Activated naive CD4-positive, alpha-beta T cell treated with anti-CD3 and anti-CD28 coated beads for 36 hours (primary cell): ENCODE measurements at regions not wholly inside any gene's neighbourhood (a gene's known extent, or its start where the extent isn't known, plus 50 kb on each side); places are given as distances from the start of the nearest gene placed in this dataset.

ENCODE experiments used
- CTCF ChIA-PET: fragments of 350-600 bp; sonication (Branson Sonifier 250); formaldehyde crosslinking; loops from one replicate; lab custom pipeline; 2021; ENCODE audit warnings: antibody characterized with exemption; lab: Charles Lee
- DNase-seq: peaks from one replicate; pipeline ENCODE4 v3.0.0-alpha.2; 2020
- H3K27ac Mint-ChIP-seq: one replicate; pipeline ENCODE4 v1.8.0; 2021; ENCODE audit warnings: mild to moderate bottlenecking, mixed read lengths
- H3K27me3 Mint-ChIP-seq: one replicate; pipeline ENCODE4 v1.8.0; 2021; ENCODE audit warnings: low read depth, mixed read lengths
- H3K36me3 Mint-ChIP-seq: one replicate; pipeline ENCODE4 v1.8.0; 2021; ENCODE audit warnings: low read depth, mixed read lengths
- H3K4me1 Mint-ChIP-seq: one replicate; pipeline ENCODE4 v1.8.0; 2021; ENCODE audit warnings: low read depth, mixed read lengths
- H3K4me3 Mint-ChIP-seq: one replicate; pipeline ENCODE4 v1.8.0; 2021; ENCODE audit warnings: mild to moderate bottlenecking, moderate library complexity, mixed read lengths
- H3K9me3 Mint-ChIP-seq: one replicate; pipeline ENCODE4 v1.8.0; 2021; ENCODE audit warnings: mixed read lengths
- intact Hi-C: fragments of 100-400 bp; cut with micrococcal nuclease; formaldehyde crosslinking; loops from one replicate; pipeline ENCODE4 v1.15.1; 2023

DNA sequence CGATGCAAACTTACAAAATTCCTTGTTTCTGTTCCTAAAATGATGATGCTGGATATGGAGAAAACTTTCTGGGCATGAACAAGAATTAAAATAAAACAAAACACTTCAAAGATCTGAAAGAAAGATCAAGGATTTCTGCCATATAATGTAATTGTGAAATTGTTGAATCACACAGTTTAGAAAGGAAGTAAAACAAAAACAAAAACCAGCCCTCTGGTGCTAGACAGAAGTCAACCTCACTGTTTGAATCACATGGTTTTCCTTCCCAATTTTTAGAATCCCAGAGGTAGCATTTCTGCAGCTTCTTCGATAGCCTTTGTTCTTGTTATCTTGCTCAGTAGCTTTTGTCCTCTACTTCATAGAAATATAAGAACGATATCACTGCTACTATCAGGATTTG is 118.2 kb upstream of the ARGLU1 start:
- no peaks in the 10 kb centered on the region for H3K36me3 Mint-ChIP-seq
- no peaks in the 10 kb centered on the region for H3K4me1 Mint-ChIP-seq
- peaks cover 5% of the 10 kb centered on the region for H3K27me3 Mint-ChIP-seq
- no peak overlapping the region for H3K27ac Mint-ChIP-seq
- CTCF ChIA-PET: no interaction called here
- no peak overlapping the region for H3K4me3 Mint-ChIP-seq
- intact Hi-C loops: no loop called here
- no peaks in the 10 kb centered on the region for H3K9me3 Mint-ChIP-seq
- DNase-seq: no peak

DNA sequence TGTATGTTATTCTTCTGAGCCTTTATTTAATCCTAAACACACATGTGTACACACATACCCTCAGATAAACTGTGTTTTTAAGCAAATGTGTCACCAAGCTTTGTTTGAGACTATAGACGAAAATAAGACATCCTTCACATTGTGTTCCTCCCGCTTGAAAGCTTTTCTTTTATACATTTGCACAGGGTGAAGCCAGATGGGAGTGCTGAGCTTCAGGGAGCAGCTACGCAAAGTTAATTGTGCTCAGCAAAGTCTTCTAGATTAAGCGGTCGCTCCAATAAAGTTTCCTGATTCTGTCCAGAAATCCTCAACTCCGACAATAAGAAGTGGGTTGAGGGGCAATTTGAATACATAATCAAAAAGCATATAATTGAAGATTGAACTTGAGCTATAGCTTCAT is 117.2 kb upstream of the ARGLU1 start:
- H3K36me3 Mint-ChIP-seq: no peaks in the 10 kb centered on the region
- H3K27ac Mint-ChIP-seq: no peak overlapping the region

GRCh38 chr13:106683918-106684317 is 116.0 kb upstream of the ARGLU1 start:
- CTCF ChIA-PET: no interaction called here
- no peak for DNase-seq
- no peak overlapping the region for H3K4me3 Mint-ChIP-seq
- peaks cover 5% of the 10 kb centered on the region for H3K27me3 Mint-ChIP-seq
- H3K36me3 Mint-ChIP-seq: no peaks in the 10 kb centered on the region
- no peaks in the 10 kb centered on the region for H3K4me1 Mint-ChIP-seq
- H3K27ac Mint-ChIP-seq: no peak overlapping the region
- intact Hi-C loops: no loop called here
- no peaks in the 10 kb centered on the region for H3K9me3 Mint-ChIP-seq

More for the DNA sequence above, 117.2 kb upstream of the ARGLU1 start:
- Mint-ChIP-seq H3K4me1 (no peaks in the 10 kb centered on the region), H3K27me3 (peaks cover 5% of the 10 kb centered on the region), H3K4me3 (no peak overlapping the region), H3K9me3 (no peaks in the 10 kb centered on the region)
- CTCF ChIA-PET: no interaction called here
- intact Hi-C loops: no loop called here
- DNase-seq: no peak

- Mint-ChIP-seq H3K4me3 (no peak overlapping the region), H3K27me3 (peaks cover 5% of the 10 kb centered on the region), H3K4me1 (no peaks in the 10 kb centered on the region), H3K36me3 (no peaks in the 10 kb centered on the region), H3K27ac (no peak overlapping the region), H3K9me3 (no peaks in the 10 kb centered on the region)
- CTCF ChIA-PET: no interaction called here
- DNase-seq: no peak
- intact Hi-C loops: no loop called here
Measured at GRCh38 chr13:106683179-106683578, 115.2 kb upstream of the ARGLU1 start.

DNA sequence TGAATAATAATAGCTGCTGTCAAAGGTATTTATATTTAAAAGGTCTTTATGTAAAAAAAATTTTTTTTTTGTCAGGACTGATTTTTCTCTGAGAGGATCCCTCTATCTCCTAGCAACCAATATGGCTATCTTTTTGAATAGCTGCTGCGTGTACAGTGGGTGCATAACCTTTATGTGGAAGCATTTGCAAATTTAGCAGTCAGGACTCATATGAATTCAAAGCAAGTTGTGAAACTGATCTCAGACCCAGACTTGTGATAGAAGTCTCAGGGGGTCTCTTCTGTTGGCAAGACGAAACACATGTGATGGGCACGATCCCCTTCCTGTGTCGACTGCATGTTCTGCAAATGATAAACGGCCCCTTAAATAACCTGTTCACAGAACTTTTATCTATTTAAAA is 114.1 kb upstream of the ARGLU1 start:
- Mint-ChIP-seq H3K27me3 (peaks cover 5% of the 10 kb centered on the region), H3K9me3 (no peaks in the 10 kb centered on the region), H3K4me3 (no peak overlapping the region), H3K4me1 (no peaks in the 10 kb centered on the region), H3K36me3 (no peaks in the 10 kb centered on the region), H3K27ac (no peak overlapping the region)
- CTCF ChIA-PET: no interaction called here
- no peak for DNase-seq
- intact Hi-C loops: no loop called here

DNA sequence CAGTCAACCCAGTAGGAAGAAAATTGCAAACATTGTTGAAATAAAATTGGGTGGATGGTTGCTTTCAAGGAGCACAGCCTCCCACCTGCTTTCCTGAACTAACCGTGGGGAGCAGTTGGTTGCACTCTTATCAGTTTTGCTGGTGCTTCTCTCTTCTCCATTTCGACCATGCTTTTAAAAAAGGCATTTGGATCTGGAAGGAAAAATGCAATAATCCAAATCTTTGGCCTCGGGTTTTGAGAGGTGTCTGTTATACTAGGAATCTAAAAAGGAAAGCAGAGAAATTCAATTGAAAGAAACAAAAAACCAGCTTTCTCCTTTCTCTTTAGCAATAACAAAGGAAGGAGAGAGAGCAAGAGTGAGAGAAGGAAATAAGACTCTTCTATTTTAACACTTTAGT is 113.6 kb upstream of the ARGLU1 start:
- CTCF ChIA-PET: no interaction called here
- H3K9me3 Mint-ChIP-seq: no peaks in the 10 kb centered on the region
- DNase-seq: no peak
- H3K36me3 Mint-ChIP-seq: no peaks in the 10 kb centered on the region
- H3K27me3 Mint-ChIP-seq: peaks cover 5% of the 10 kb centered on the region
- H3K4me3 Mint-ChIP-seq: no peak overlapping the region
- intact Hi-C loops: no loop called here
- no peak overlapping the region for H3K27ac Mint-ChIP-seq
- H3K4me1 Mint-ChIP-seq: no peaks in the 10 kb centered on the region

GRCh38 chr13:106680796-106681472 is 113.0 kb upstream of the ARGLU1 start:
- DNase-seq: no peak
- H3K4me1 Mint-ChIP-seq: no peaks in the 10 kb centered on the region
- H3K36me3 Mint-ChIP-seq: no peaks in the 10 kb centered on the region
- peaks cover 5% of the 10 kb centered on the region for H3K27me3 Mint-ChIP-seq
- CTCF ChIA-PET: interaction anchor here (0.6 kb wide), 1 partner anchor 276 kb away, joined by 3 read pairs; no protein-coding TSS in a partner anchor
- no peak overlapping the region for H3K4me3 Mint-ChIP-seq
- no peak overlapping the region for H3K27ac Mint-ChIP-seq
- no peaks in the 10 kb centered on the region for H3K9me3 Mint-ChIP-seq
- intact Hi-C loops: no loop called here

GRCh38 chr13:106678646-106679418 is 110.9 kb upstream of the ARGLU1 start:
- Mint-ChIP-seq H3K9me3 (no peaks in the 10 kb centered on the region), H3K27me3 (peaks cover 5% of the 10 kb centered on the region), H3K4me3 (no peak overlapping the region), H3K36me3 (no peaks in the 10 kb centered on the region), H3K27ac (no peak overlapping the region), H3K4me1 (no peaks in the 10 kb centered on the region)
- CTCF ChIA-PET: no interaction called here
- DNase-seq: no peak
- intact Hi-C loops: no loop called here

DNA sequence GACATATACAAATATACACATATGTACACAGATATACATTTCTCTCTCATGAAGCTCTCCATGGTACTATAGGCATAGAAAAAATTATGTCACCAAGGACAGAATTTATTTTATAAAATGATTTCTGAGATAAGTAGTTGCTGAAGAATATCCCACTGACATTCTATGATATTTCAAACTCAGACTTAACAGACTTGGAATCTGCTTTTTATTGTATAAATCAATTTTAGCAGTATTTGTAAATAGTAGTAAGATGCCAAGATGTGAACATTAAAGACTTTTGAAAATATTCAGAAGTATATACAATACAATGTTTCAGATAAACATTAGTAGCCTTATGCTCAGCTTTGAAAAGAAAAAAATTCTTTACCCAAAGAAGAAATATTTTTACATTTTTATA is 107.4 kb upstream of the ARGLU1 start:
- Mint-ChIP-seq H3K4me3 (no peak overlapping the region), H3K36me3 (no peaks in the 10 kb centered on the region), H3K9me3 (no peaks in the 10 kb centered on the region), H3K27me3 (peaks cover 10% of the 10 kb centered on the region), H3K4me1 (no peaks in the 10 kb centered on the region), H3K27ac (no peak overlapping the region)
- DNase-seq: no peak
- intact Hi-C loops: no loop called here
- CTCF ChIA-PET: interaction anchor here (0.5 kb wide), 1 partner anchor 244 kb away, joined by 3 read pairs; no protein-coding TSS in a partner anchor

DNA sequence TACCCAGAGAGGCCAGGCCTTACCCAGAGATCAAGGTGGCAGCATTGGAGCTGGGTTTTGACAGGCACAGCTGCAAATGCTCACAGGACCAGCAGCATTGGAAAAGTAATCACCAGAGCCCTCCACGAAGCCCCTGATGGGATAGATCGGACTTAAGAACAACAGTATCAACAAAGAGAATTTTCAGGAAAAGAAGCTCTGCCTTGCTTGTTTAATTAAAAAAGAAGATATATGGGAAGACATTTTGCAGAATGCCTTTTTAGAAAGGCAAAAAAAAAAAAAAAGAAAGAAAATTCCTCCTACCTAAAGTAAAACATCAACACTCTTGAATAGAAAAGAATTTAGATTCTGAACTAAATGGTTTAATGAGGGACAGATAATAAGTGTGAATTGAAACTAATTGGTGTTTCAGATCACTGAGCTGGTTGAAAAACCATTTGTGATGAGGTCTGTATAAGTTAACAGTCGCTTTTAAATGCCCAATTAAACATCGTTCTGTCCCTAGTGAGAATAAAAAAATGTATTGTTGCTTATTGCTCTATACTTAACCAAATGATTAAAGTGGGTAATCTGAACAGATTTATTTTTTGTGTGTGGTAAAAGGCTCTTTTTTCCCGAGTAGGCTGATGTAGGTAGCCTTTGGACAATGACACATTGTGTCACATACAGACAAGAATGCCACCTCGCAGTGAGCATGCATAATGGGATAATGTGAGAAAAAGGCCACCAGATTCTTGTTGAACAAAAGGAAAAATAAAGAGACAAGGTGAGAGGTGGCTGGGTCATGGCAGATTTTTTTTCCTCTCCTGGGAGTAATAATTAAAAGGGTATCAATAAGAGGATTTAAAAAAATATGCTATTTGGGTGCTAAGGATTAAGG is 93.0 kb upstream of the ARGLU1 start:
- no peaks in the 10 kb centered on the region for H3K9me3 Mint-ChIP-seq
- no peaks in the 10 kb centered on the region for H3K36me3 Mint-ChIP-seq
- no peak overlapping the region for H3K27ac Mint-ChIP-seq
- H3K4me3 Mint-ChIP-seq: no peak overlapping the region
- CTCF ChIA-PET: interaction anchor here (0.8 kb wide), 1 partner anchor 14 kb away, joined by 3 read pairs; no protein-coding TSS in a partner anchor
- no peaks in the 10 kb centered on the region for H3K4me1 Mint-ChIP-seq
- intact Hi-C loops: no loop called here
- peaks cover 1% of the 10 kb centered on the region for H3K27me3 Mint-ChIP-seq
- DNase-seq: no peak

DNA sequence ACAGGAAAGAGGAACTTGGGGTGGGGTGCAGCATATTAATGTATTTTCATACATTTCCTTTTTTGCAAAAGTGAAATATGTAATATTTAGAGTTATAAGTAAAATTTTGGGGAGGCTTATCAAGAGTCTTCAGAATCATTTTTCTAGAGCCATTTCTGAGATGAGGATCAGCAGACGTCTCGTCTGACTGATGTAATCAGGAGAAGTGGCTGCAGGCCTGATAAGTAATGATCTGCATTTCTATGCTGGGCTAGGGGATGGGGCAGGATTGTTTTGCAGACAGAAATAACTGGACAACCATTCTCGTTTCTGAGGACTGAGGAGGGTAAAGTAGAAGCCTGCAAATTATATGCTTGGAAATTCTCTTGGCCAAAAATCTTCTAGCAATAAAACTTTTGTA is 89.2 kb upstream of the ARGLU1 start:
- intact Hi-C loops: no loop called here
- no peaks in the 10 kb centered on the region for H3K4me1 Mint-ChIP-seq

GRCh38 chr13:106656186-106656585 is 88.2 kb upstream of the ARGLU1 start:
- intact Hi-C loops: no loop called here
- CTCF ChIA-PET: no interaction called here
- Mint-ChIP-seq H3K27ac (no peak overlapping the region), H3K27me3 (peaks cover 7% of the 10 kb centered on the region), H3K9me3 (no peaks in the 10 kb centered on the region), H3K4me3 (no peak overlapping the region), H3K36me3 (no peaks in the 10 kb centered on the region), H3K4me1 (no peaks in the 10 kb centered on the region)
- DNase-seq: no peak

More for the DNA sequence above, 89.2 kb upstream of the ARGLU1 start:
- Mint-ChIP-seq H3K27me3 (peaks cover 7% of the 10 kb centered on the region), H3K4me3 (no peak overlapping the region), H3K36me3 (no peaks in the 10 kb centered on the region), H3K9me3 (no peaks in the 10 kb centered on the region), H3K27ac (no peak overlapping the region)
- CTCF ChIA-PET: no interaction called here
- DNase-seq: no peak
